IMR-90 (cell line): ENCODE measurements at regions not wholly inside any gene's neighbourhood (a gene's known extent, or its start where the extent isn't known, plus 50 kb on each side); places are given as distances from the start of the nearest gene placed in this dataset.

ENCODE experiments used
- ATAC-seq: fragments of 200-7000 bp; cut with Tn5 transposase; 2 replicates; pipeline ENCODE4 v1.9.1; 2020; ENCODE audit warnings: low read depth, mild to moderate bottlenecking, moderate library complexity
- BruUV-seq: library from RNA; stranded (reverse); fragments of 400-500 nt; replicated peaks from 2 replicates; lab custom pipeline; 2021; lab: Mats Ljungman, UMichigan
- CTCF ChIA-PET: fragments of 300-600 bp; formaldehyde crosslinking; extraction: SDS; loops from one replicate; lab custom pipeline; 2021; ENCODE audit warnings: antibody characterized with exemption; lab: Yijun Ruan, JAX
- POLR2A ChIA-PET: fragments of 300-600 bp; sonication (Branson Sonifier 250); formaldehyde crosslinking; loops from one replicate; lab custom pipeline; 2022; ENCODE audit warnings: antibody characterized with exemption; ENCODE audit not compliant: unreplicated experiment; lab: Charles Lee
- DNase-seq: peaks from one replicate; pipeline ENCODE4 v3.0.0; 2013
- H2AFZ ChIP-seq: replicated peaks from 2 replicates; pipeline ENCODE3; 2013; ENCODE audit warnings: low read length, mild to moderate bottlenecking; ENCODE audit not compliant: poor library complexity
- H2AK5ac ChIP-seq: 2 replicates; pipeline ENCODE4 v1.6.1; 2013; ENCODE audit warnings: low read depth, low read length, inconsistent platforms
- H2AK9ac ChIP-seq: replicated peaks from 2 replicates; pipeline ENCODE3; 2013; ENCODE audit warnings: mild to moderate bottlenecking, low read depth, low read length, moderate library complexity; ENCODE audit not compliant: poor library complexity
- H2BK120ac ChIP-seq: 2 replicates; pipeline ENCODE4 v1.6.1; 2013; ENCODE audit warnings: low read depth, low read length, inconsistent platforms
- H2BK15ac ChIP-seq: 3 replicates; pipeline ENCODE4 v1.6.1; 2013; ENCODE audit warnings: low read depth, low read length, inconsistent platforms
- H2BK20ac ChIP-seq: 2 replicates; pipeline ENCODE4 v1.6.1; 2013; ENCODE audit warnings: low read depth, mild to moderate bottlenecking, inconsistent platforms, low read length, moderate library complexity
- H2BK5ac ChIP-seq: 2 replicates; pipeline ENCODE4 v1.6.1; 2013; ENCODE audit warnings: mild to moderate bottlenecking, low read depth, low read length, inconsistent platforms; ENCODE audit not compliant: poor library complexity, severe bottlenecking
- H3K14ac ChIP-seq: replicated peaks from 2 replicates; pipeline ENCODE4 v1.6.1; 2013; ENCODE audit warnings: low read depth, low read length, inconsistent platforms
- H3K18ac ChIP-seq: 2 replicates; pipeline ENCODE4 v1.6.1; 2013; ENCODE audit warnings: low read depth, low read length, control low read depth
- H3K23ac ChIP-seq: 2 replicates; pipeline ENCODE4 v1.6.1; 2013; ENCODE audit warnings: low read depth, low read length, inconsistent platforms
- H3K27ac ChIP-seq: 2 replicates; pipeline ENCODE4 v1.5.1; 2013; ENCODE audit warnings: mild to moderate bottlenecking, control low read depth, low read length; ENCODE audit not compliant: insufficient read depth
- H3K27me3 ChIP-seq: 2 replicates; pipeline ENCODE4 v1.6.1; 2013; ENCODE audit warnings: low read length; ENCODE audit not compliant: control insufficient read depth, insufficient read depth
- H3K36me3 ChIP-seq: 2 replicates; pipeline ENCODE4 v1.6.1; 2013; ENCODE audit warnings: low read length, mixed read lengths; ENCODE audit not compliant: control insufficient read depth, insufficient read depth
- H3K4ac ChIP-seq: 2 replicates; pipeline ENCODE4 v1.6.1; 2013; ENCODE audit warnings: low read depth, low read length, inconsistent platforms
- H3K4me1 ChIP-seq: 2 replicates; pipeline ENCODE4 v1.6.1; 2013; ENCODE audit warnings: low read length, mixed read lengths; ENCODE audit not compliant: control insufficient read depth, insufficient read depth
- H3K4me2 ChIP-seq: 2 replicates; pipeline ENCODE4 v1.6.1; 2013; ENCODE audit warnings: low read depth, mild to moderate bottlenecking, control low read depth, low read length, moderate library complexity
- H3K4me3 ChIP-seq: 2 replicates; pipeline ENCODE4 v1.5.1; 2013; ENCODE audit warnings: low read depth, mild to moderate bottlenecking, control low read depth, low read length, moderate library complexity; ENCODE audit not compliant: insufficient read depth
- H3K56ac ChIP-seq: 2 replicates; pipeline ENCODE4 v1.6.1; 2013; ENCODE audit warnings: low read length, inconsistent platforms; ENCODE audit not compliant: insufficient read depth; ENCODE audit errors: extremely low read depth
- H3K79me1 ChIP-seq, 2 experiments: 2 replicates each; pipeline ENCODE4 v1.6.1; 2013; ENCODE audit warnings: low read length in 2 of 2, inconsistent platforms in 1 of 2, low read depth in 1 of 2
- H3K9ac ChIP-seq: 2 replicates; pipeline ENCODE4 v1.6.1; 2013; ENCODE audit warnings: low read depth, low read length, control low read depth
- H3K9me1 ChIP-seq: 2 replicates; pipeline ENCODE4 v1.6.1; 2013; ENCODE audit warnings: low read length, inconsistent platforms; ENCODE audit not compliant: insufficient read depth
- H3K9me3 ChIP-seq: 2 replicates; pipeline ENCODE4 v1.6.1; 2013; ENCODE audit warnings: low read length; ENCODE audit not compliant: control insufficient read depth, insufficient read depth
- H4K20me1 ChIP-seq: 2 replicates; pipeline ENCODE4 v1.6.1; 2013; ENCODE audit warnings: low read length, inconsistent platforms; ENCODE audit not compliant: insufficient read depth
- H4K5ac ChIP-seq: 2 replicates; pipeline ENCODE4 v1.6.1; 2013; ENCODE audit warnings: mild to moderate bottlenecking, low read depth, low read length, control low read depth
- H4K8ac ChIP-seq, 2 experiments: 2 replicates each; pipeline ENCODE4 v1.6.1; 2013; ENCODE audit warnings: low read depth in 2 of 2, low read length in 2 of 2, control low read depth in 1 of 2, inconsistent platforms in 1 of 2
- H4K91ac ChIP-seq: 2 replicates; pipeline ENCODE4 v1.6.1; 2013; ENCODE audit warnings: low read depth, low read length, inconsistent platforms; ENCODE audit not compliant: insufficient read depth
- CEBPB ChIP-seq: IDR thresholded peaks from 2 replicates; pipeline ENCODE4 v1.6.1; 2012; ENCODE audit warnings: low read depth, low read length, improper control_type of control experiment
- ELK1 ChIP-seq: fragments of 150-350 bp; IDR thresholded peaks from 2 replicates; pipeline ENCODE4 v1.6.1; 2016; ENCODE audit warnings: low read depth, mild to moderate bottlenecking, low read length, moderate library complexity, borderline replicate concordance
- FOS ChIP-seq: fragments of 150-350 bp; IDR thresholded peaks from 2 replicates; pipeline ENCODE4 v1.6.1; 2016; ENCODE audit warnings: low read depth, low read length
- MXI1 ChIP-seq: IDR thresholded peaks from 2 replicates; pipeline ENCODE4 v1.6.1; 2012; ENCODE audit warnings: low read depth, mild to moderate bottlenecking, low read length, moderate library complexity, borderline replicate concordance
- NFE2L2 ChIP-seq: fragments of 150-350 bp; IDR thresholded peaks from 2 replicates; pipeline ENCODE4 v1.6.1; 2016; ENCODE audit warnings: low read depth, mild to moderate bottlenecking, low read length
- POLR2A ChIP-seq: IDR thresholded peaks from 2 replicates; pipeline ENCODE4 v1.6.1; 2012; ENCODE audit warnings: mild to moderate bottlenecking, low read depth, low read length
- RAD21 ChIP-seq: IDR thresholded peaks from 2 replicates; pipeline ENCODE4 v1.6.1; 2012; ENCODE audit warnings: low read length, improper control_type of control experiment
- RCOR1 ChIP-seq: IDR thresholded peaks from 2 replicates; pipeline ENCODE4 v1.6.1; 2012; ENCODE audit warnings: mild to moderate bottlenecking, low read length, improper control_type of control experiment; ENCODE audit not compliant: insufficient replicate concordance
- RFX5 ChIP-seq: IDR thresholded peaks from 2 replicates; pipeline ENCODE4 v1.8.0; 2012; ENCODE audit warnings: low read depth, mild to moderate bottlenecking, low read length, moderate library complexity
- WGBS, 2 experiments: methylation state at CpG; one replicate each; pipeline versions ENCODE4 v1.1.5 to v1.1.7; 2013; ENCODE audit warnings: missing lambda C conversion rate in 2 of 2; ENCODE audit not compliant: insufficient read length in 1 of 2; ENCODE audit errors: extremely low coverage in 2 of 2; 5-methylcytosine and 5-hydroxymethylcytosine counted together
- dilution Hi-C: fragments of 300-500 bp; cut with HindIII; formaldehyde crosslinking; loops from one replicate; pipeline ENCODE4 v1.14.3; 2018; ENCODE audit warnings: low sequenced_read_pairs; ENCODE audit not compliant: unreplicated experiment
- in situ Hi-C: fragments of 300-500 bp; cut with MboI; formaldehyde crosslinking; loops from 3 replicates; pipeline ENCODE4 v1.14.3; 2019; ENCODE audit warnings: low sequenced_read_pairs, inconsistent platforms, mixed read lengths
- intact Hi-C: fragments of 100-400 bp; cut with micrococcal nuclease; formaldehyde crosslinking; loops from 2 replicates; pipeline ENCODE4 v1.10.0; 2022

GRCh38 chr16:9389543-9390207 lies 298.2 kb downstream of the HAPSTR1 start:
- WGBS, 2 experiments: no CpG with 5 or more reads among the region's 1 CpG
- no peaks in the 10 kb centered on the region for H4K20me1 ChIP-seq

More at GRCh38 chr16:9389543-9390207, 298.2 kb downstream of the HAPSTR1 start:
- Histone ChIP-seq H3K18ac (no peak overlapping the region), H3K14ac (no peak overlapping the region), H3K4me2 (no peak overlapping the region), H3K36me3 (no peaks in the 10 kb centered on the region), H3K56ac (no peak overlapping the region), H3K27me3 (no peaks in the 10 kb centered on the region), H3K27ac (no peak overlapping the region), H4K91ac (no peak overlapping the region), H3K79me1 (no peaks in the 10 kb centered on the region), H2BK5ac (no peak overlapping the region), H3K4ac (no peak overlapping the region), H4K5ac (no peak overlapping the region), H3K23ac (no peak overlapping the region), H2BK20ac (no peak overlapping the region), H3K9me1 (no peaks in the 10 kb centered on the region), H2AK9ac (no peak overlapping the region), H2AFZ (no peak overlapping the region), H2BK15ac (no peak overlapping the region), H3K4me3 (no peak overlapping the region), H4K8ac (no peak overlapping the region), H2AK5ac (no peak overlapping the region), H3K4me1 (no peaks in the 10 kb centered on the region), H3K9ac (no peak overlapping the region), H3K9me3 (peaks cover 6% of the 10 kb centered on the region; the same call in 1 of the 2 replicates), H2BK120ac (no peak overlapping the region)
- intact Hi-C loops (no loop called here), in situ Hi-C loops (no loop called here), dilution Hi-C loops (no loop called here)
- ATAC-seq (no peak), DNase-seq (no peak)
- ChIA-PET CTCF (no interaction called here), POLR2A (no interaction called here)
- BruUV-seq: no TSS peak
- no peak for TF ChIP-seq FOS
- no peak for TF ChIP-seq POLR2A
- no peak for TF ChIP-seq RFX5
- no peak for TF ChIP-seq RCOR1
- no peak for TF ChIP-seq CEBPB
- TF ChIP-seq ELK1: no peak
- TF ChIP-seq RAD21: no peak
- TF ChIP-seq MXI1: no peak
- no peak for TF ChIP-seq NFE2L2
